Lower leg skin (tissue), 3 donors: ENCODE measurements at regions not wholly inside any gene's neighbourhood (a gene's known extent, or its start where the extent isn't known, plus 50 kb on each side); places are given as distances from the start of the nearest gene placed in this dataset.

Source experiments
- POLR2A ChIP-seq, 2 donors: fragments of 450-650 bp; IDR thresholded peaks; one replicate each; pipeline ENCODE4 v1.6.1; 2016 to 2017; ENCODE audit warnings: antibody characterized with exemption in 2 of 2, mild to moderate bottlenecking in 1 of 2, moderate library complexity in 1 of 2
- TF ChIP-seq, protein P1 (sequence below), 3 donors: fragments of 450-650 bp; IDR thresholded peaks; one replicate each; pipeline ENCODE4 v1.5.1; 2016; ENCODE audit warnings: antibody characterized with exemption in 3 of 3, mild to moderate bottlenecking in 3 of 3, moderate library complexity in 2 of 3

DNA sequence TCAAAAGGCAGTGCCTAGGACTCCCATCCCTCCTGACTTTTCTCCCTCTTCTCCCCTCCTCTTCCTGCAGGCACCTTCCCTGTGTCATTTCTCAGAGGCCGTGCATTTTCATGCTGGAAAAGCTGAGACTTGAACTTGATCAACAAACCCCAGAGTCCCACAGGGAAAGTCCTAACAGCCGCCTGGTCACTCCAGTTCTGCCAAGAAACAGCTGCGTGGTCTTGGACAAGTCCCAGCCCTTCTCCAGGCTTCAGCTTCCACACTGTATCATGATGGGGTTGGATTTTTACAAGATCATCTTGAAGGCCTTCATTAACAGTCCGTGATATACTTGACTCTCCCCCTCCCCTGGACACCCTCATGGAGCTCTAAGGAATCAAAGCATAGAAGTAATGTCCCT, 366.0 kb downstream of the BCOR start:
- TF ChIP-seq, protein P1, sequence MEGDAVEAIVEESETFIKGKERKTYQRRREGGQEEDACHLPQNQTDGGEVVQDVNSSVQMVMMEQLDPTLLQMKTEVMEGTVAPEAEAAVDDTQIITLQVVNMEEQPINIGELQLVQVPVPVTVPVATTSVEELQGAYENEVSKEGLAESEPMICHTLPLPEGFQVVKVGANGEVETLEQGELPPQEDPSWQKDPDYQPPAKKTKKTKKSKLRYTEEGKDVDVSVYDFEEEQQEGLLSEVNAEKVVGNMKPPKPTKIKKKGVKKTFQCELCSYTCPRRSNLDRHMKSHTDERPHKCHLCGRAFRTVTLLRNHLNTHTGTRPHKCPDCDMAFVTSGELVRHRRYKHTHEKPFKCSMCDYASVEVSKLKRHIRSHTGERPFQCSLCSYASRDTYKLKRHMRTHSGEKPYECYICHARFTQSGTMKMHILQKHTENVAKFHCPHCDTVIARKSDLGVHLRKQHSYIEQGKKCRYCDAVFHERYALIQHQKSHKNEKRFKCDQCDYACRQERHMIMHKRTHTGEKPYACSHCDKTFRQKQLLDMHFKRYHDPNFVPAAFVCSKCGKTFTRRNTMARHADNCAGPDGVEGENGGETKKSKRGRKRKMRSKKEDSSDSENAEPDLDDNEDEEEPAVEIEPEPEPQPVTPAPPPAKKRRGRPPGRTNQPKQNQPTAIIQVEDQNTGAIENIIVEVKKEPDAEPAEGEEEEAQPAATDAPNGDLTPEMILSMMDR (IDR thresholded peaks at IDR 0.05): no peak
- TF ChIP-seq POLR2A (IDR thresholded peaks at IDR 0.05): no peak
